ENCODE measurements at regions not wholly inside any gene's neighbourhood (a gene's known extent, or its start where the extent isn't known, plus 50 kb on each side); places are given as distances from the start of the nearest gene placed in this dataset.

DNA sequence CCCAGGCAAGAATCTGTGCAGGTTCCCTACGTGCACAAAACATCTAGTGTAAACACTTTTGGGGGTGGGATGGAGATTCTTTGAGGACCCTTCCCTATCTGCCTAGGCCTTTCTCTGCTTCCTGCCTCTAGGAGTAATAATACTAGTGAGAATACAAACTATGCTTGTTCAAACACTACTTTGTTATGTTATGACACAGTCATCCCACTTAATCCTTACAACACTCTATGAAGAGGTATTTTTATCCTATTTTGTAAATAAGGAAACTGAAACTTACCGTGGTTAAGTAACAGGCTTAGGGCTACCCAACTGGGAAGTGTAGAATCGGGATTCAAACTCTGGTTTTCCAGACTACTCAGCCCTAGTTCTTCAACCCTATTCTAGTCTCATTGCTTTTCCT is 96.5 kb downstream of the KCNA5 start:
- H3K4me3 ChIP-seq, result no peak overlapping the region
- no peak for DNase-seq
- TF ChIP-seq, protein P1, sequence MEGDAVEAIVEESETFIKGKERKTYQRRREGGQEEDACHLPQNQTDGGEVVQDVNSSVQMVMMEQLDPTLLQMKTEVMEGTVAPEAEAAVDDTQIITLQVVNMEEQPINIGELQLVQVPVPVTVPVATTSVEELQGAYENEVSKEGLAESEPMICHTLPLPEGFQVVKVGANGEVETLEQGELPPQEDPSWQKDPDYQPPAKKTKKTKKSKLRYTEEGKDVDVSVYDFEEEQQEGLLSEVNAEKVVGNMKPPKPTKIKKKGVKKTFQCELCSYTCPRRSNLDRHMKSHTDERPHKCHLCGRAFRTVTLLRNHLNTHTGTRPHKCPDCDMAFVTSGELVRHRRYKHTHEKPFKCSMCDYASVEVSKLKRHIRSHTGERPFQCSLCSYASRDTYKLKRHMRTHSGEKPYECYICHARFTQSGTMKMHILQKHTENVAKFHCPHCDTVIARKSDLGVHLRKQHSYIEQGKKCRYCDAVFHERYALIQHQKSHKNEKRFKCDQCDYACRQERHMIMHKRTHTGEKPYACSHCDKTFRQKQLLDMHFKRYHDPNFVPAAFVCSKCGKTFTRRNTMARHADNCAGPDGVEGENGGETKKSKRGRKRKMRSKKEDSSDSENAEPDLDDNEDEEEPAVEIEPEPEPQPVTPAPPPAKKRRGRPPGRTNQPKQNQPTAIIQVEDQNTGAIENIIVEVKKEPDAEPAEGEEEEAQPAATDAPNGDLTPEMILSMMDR (IDR thresholded peaks at IDR 0.05), result no peak
- TF ChIP-seq POLR2A (IDR thresholded peaks at IDR 0.05), result no peak
- intact Hi-C loops (cut with DNase I), result no loop called here
- no peaks in the 10 kb centered on the region for H3K9me3 ChIP-seq (replicated peaks in 1 of 3)
- no peaks in the 10 kb centered on the region for H3K4me1 ChIP-seq (replicated peaks in 1 of 2)
- H3K36me3 ChIP-seq (replicated peaks in 1 of 2), result no peaks in the 10 kb centered on the region
- H3K27ac ChIP-seq, result no peak overlapping the region
- WGBS, 4 donors, result 64 to 72% (median 68%) methylated on average over 3 of the region's 3 CpGs
- no peaks in the 10 kb centered on the region for H3K27me3 ChIP-seq

DNA sequence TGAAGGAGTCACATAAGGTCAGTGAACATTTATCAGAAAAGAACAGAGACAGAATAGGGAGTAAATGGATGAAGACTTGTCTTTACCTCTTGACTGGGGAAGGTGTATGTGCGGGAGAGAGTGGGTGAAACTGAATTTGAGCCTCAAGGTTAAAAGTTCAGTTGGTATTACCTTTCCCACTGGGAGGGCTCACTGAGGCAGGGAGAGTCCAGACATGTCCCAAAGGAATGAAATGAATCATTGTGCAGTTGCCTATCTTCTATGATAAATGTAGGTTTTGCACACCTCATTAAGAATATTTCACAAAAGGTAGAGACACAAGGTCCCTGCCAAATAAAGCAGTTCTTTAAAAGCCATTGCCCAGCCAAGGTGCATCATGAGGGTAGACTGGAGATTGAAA is 105.2 kb downstream of the KCNA5 start:
- Histone ChIP-seq H3K4me1 (replicated peaks in 1 of 2) (no peaks in the 10 kb centered on the region), H3K36me3 (replicated peaks in 1 of 2) (no peaks in the 10 kb centered on the region), H3K27ac (no peak overlapping the region), H3K9me3 (replicated peaks in 1 of 3) (no peaks in the 10 kb centered on the region), H3K4me3 (no peak overlapping the region), H3K27me3 (no peaks in the 10 kb centered on the region)
- no peak for DNase-seq
- 38 to 62% (median 47%) methylated on average over 1 of the region's 1 CpG for WGBS, 4 donors
- intact Hi-C loops (cut with DNase I), result no loop called here
- no peak for TF ChIP-seq POLR2A (IDR thresholded peaks at IDR 0.05)
- TF ChIP-seq, protein P1 (IDR thresholded peaks at IDR 0.05), result no peak

DNA sequence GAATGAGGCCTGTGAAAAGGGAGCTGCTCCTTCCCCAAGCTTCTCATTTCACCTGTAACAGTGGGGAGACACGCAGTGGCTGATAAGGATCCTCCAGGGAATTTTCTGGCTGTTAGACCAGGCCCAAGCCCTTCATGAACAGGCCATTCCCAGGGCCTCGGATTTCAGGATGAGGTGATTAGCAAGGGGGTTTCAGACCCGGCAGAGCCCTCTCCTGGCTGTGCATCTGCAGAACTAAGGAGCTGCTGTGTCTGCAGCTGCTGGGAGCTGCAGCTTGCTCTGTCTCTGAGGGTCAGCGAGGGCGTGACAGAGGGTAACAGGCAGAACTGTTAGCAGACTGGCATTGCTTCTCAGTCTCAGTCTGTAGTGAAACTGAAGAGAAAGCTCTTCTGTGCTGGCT is 110.4 kb downstream of the KCNA5 start:
- TF ChIP-seq, protein P1 (IDR thresholded peaks at IDR 0.05), result no peak
- no peak for TF ChIP-seq POLR2A (IDR thresholded peaks at IDR 0.05)
- Histone ChIP-seq H3K4me1 (replicated peaks in 1 of 2) (no peaks in the 10 kb centered on the region), H3K4me3 (no peak overlapping the region), H3K27ac (no peak overlapping the region), H3K9me3 (replicated peaks in 1 of 3) (no peaks in the 10 kb centered on the region), H3K36me3 (replicated peaks in 1 of 2) (no peaks in the 10 kb centered on the region), H3K27me3 (no peaks in the 10 kb centered on the region)
- no peak for DNase-seq
- WGBS, 4 donors, result 51 to 56% (median 52%) methylated on average over 5 of the region's 5 CpGs
- intact Hi-C loops (cut with DNase I), result no loop called here

DNA sequence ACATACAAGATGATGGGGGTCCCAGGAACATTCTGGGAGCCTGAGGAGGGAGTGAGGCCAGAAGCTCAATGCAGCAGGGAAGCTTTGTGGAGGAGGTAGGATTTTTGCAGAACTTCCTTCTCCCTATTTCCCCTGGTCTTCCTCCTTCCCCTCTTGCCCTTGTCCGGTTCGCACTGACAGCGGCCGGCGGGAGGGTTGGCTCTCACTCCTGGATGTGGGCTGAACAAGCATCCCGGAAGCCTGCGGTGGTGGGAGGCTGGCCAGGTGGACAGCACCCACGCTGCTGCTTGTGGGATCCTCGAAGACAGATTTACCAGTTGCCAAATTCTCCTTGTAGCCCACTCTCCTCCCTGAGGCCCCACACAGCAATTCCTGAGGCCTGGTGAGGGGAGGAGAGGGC is 112.2 kb downstream of the KCNA5 start:
- no peaks in the 10 kb centered on the region for H3K4me1 ChIP-seq (replicated peaks in 1 of 2)
- H3K9me3 ChIP-seq (replicated peaks in 1 of 3), result no peaks in the 10 kb centered on the region
- intact Hi-C loops (cut with DNase I), result no loop called here
- WGBS, 4 donors, result 77 to 100% (median 80%) methylated on average over 1 to 9 of the region's 9 CpGs
- H3K36me3 ChIP-seq (replicated peaks in 1 of 2), result no peaks in the 10 kb centered on the region
- TF ChIP-seq, protein P1 (IDR thresholded peaks at IDR 0.05), result no peak
- TF ChIP-seq POLR2A (IDR thresholded peaks at IDR 0.05), result no peak
- no peaks in the 10 kb centered on the region for H3K27me3 ChIP-seq
- H3K4me3 ChIP-seq, result no peak overlapping the region
- DNase-seq, result no peak
- H3K27ac ChIP-seq, result no peak overlapping the region

All from adrenal gland (tissue), 9 donors.